ENCODE measurements at regions not wholly inside any gene's neighbourhood (a gene's known extent, or its start where the extent isn't known, plus 50 kb on each side); places are given as distances from the start of the nearest gene placed in this dataset.
"Not testable (repeated sequence)": the region's sequence is repeated elsewhere in the genome, so short reads cannot be mapped to it uniquely, and the experiment has no call there.

- Histone ChIP-seq H3K9me3 (no peaks in the 10 kb centered on the region), H3K27me3 (no peaks in the 10 kb centered on the region), H3K4me1 (no peaks in the 10 kb centered on the region), H3K36me3 (no peaks in the 10 kb centered on the region), H3K4me3 (replicated peaks in 1 of 3) (no peak overlapping the region), H3K27ac (no peak overlapping the region)
- 77 to 97% methylated on average over 4 of the region's 4 CpGs for WGBS, 2 donors
- TF ChIP-seq, protein P1, sequence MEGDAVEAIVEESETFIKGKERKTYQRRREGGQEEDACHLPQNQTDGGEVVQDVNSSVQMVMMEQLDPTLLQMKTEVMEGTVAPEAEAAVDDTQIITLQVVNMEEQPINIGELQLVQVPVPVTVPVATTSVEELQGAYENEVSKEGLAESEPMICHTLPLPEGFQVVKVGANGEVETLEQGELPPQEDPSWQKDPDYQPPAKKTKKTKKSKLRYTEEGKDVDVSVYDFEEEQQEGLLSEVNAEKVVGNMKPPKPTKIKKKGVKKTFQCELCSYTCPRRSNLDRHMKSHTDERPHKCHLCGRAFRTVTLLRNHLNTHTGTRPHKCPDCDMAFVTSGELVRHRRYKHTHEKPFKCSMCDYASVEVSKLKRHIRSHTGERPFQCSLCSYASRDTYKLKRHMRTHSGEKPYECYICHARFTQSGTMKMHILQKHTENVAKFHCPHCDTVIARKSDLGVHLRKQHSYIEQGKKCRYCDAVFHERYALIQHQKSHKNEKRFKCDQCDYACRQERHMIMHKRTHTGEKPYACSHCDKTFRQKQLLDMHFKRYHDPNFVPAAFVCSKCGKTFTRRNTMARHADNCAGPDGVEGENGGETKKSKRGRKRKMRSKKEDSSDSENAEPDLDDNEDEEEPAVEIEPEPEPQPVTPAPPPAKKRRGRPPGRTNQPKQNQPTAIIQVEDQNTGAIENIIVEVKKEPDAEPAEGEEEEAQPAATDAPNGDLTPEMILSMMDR (IDR thresholded peaks at IDR 0.05): no peak
- TF ChIP-seq POLR2A (IDR thresholded peaks at IDR 0.05): no peak
- intact Hi-C loops (cut with DNase I): no loop called here
- no peak for DNase-seq
Measured at GRCh38 chr14:98218218-98218617, 1053.8 kb downstream of the BCL11B start.

- no peak overlapping the region for H3K4me3 ChIP-seq (replicated peaks in 1 of 3)
- 90 to 95% methylated on average over 5 of the region's 5 CpGs for WGBS, 2 donors
- H3K4me1 ChIP-seq: no peaks in the 10 kb centered on the region
- DNase-seq: no peak
- TF ChIP-seq, protein P1 (IDR thresholded peaks at IDR 0.05): no peak
- TF ChIP-seq POLR2A (IDR thresholded peaks at IDR 0.05): no peak
- no peaks in the 10 kb centered on the region for H3K9me3 ChIP-seq
- no peaks in the 10 kb centered on the region for H3K36me3 ChIP-seq
- H3K27ac ChIP-seq: no peak overlapping the region
- H3K27me3 ChIP-seq: no peaks in the 10 kb centered on the region
- intact Hi-C loops (cut with DNase I): no loop called here
Measured at GRCh38 chr14:98219638-98220037, 1052.4 kb downstream of the BCL11B start.

GRCh38 chr14:98223106-98223505, 1048.9 kb downstream of the BCL11B start:
- Histone ChIP-seq H3K27ac (no peak overlapping the region), H3K9me3 (no peaks in the 10 kb centered on the region), H3K27me3 (no peaks in the 10 kb centered on the region), H3K36me3 (no peaks in the 10 kb centered on the region), H3K4me1 (no peaks in the 10 kb centered on the region), H3K4me3 (replicated peaks in 1 of 3) (no peak overlapping the region)
- intact Hi-C loops (cut with DNase I): no loop called here
- TF ChIP-seq POLR2A (IDR thresholded peaks at IDR 0.05): no peak
- TF ChIP-seq, protein P1 (IDR thresholded peaks at IDR 0.05): no peak
- DNase-seq: no peak
- 75 to 77% methylated on average over 6 of the region's 6 CpGs for WGBS, 2 donors

DNA sequence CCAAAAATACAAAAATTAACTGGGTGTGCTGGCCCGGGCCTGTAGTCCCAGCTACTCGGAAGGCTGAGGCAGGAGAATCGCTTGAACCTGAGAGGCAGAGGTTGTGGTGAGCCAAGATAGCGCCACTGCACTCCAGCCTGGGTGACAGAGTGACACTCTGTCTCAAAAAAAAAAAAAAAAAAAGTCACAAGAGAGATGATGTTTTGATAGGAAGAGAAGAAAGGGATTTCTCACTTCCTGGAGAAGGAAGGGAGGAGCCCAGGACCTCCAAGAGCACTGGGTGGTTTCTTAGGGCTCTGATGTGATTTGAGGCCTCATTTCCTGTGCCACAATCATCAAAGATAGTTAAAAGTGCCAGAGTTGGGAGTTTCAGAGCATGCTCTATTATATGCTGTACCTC, 1048.3 kb downstream of the BCL11B start:
- 89 to 91% methylated on average over 4 of the region's 4 CpGs for WGBS, 2 donors
- H3K4me1 ChIP-seq; H3K27ac ChIP-seq; H3K36me3 ChIP-seq; DNase-seq; intact Hi-C loops (cut with DNase I); H3K27me3 ChIP-seq; H3K9me3 ChIP-seq; H3K4me3 ChIP-seq (replicated peaks in 1 of 3): not testable (repeated sequence)

GRCh38 chr14:98226411-98226810, 1045.6 kb downstream of the BCL11B start:
- WGBS, 2 donors: 78 to 79% methylated on average over 8 of the region's 8 CpGs
- H3K4me1 ChIP-seq: no peaks in the 10 kb centered on the region
- intact Hi-C loops (cut with DNase I): no loop called here
- no peak for DNase-seq
- TF ChIP-seq, protein P1 (IDR thresholded peaks at IDR 0.05): no peak
- TF ChIP-seq POLR2A (IDR thresholded peaks at IDR 0.05): no peak
- no peak overlapping the region for H3K4me3 ChIP-seq (replicated peaks in 1 of 3)
- H3K27ac ChIP-seq: no peak overlapping the region
- no peaks in the 10 kb centered on the region for H3K27me3 ChIP-seq
- no peaks in the 10 kb centered on the region for H3K9me3 ChIP-seq
- no peaks in the 10 kb centered on the region for H3K36me3 ChIP-seq
